ENCODE measurements at regions not wholly inside any gene's neighbourhood (a gene's known extent, or its start where the extent isn't known, plus 50 kb on each side); places are given as distances from the start of the nearest gene placed in this dataset.

DNA sequence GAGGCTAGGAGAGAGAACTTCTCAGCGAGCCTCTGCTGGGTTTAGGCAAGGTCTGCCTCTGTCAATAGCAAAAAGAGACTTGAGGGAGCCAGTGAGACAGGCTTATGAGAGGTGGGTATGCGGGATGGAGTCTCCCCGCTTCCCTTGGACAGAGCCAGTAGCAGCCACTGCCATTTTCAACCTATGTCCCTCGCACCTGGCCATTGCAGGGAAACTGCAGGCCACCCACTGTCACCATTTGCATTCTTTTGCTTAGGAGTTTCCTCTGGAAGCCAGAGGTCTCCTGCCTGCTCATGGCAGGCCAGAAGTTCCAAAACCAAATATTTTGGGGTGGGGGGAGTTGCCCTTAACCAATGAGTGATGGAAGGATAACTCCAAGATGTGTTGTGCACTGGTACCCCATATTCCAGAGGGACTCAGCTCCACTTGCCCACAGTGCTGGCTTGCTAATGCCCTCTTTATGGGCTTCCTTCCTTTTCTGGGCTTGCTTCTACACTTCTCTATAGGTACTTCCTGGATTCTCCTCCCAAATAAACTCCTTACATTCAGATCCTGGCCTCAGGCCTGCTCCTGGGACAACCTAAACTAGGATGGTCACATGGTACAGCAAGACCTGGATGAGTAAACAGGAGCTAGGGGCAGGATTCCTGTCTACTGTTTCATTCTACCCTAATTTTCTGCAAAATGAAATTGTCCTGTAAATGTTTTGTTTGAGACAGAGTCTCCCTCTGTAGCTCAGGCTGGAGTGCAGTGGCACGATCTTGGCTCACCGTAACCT is 108.9 kb upstream of the PROK2 start:
- in situ Hi-C loops (cut with MboI; ENCODE audit: low sequenced_read_pairs) = no loop called here

DNA sequence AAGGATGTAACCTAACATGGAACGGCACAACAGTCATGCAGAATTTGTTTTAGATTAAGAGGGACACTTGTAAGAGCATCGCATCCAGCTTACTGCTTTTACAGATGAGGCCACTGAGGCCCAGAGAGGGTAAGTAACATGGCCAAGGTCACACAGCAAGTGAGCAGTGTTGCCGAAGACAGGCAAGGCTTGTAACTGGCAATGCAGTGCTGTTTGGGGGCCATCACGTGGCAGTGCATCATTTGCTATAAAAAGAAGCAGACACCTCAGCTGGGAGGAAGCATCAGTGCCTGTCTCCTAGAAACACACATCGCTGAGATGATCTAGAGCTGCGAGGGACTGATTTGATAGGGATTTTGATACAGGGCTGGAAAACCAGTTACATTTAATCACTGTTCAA is 108.2 kb upstream of the PROK2 start:
- in situ Hi-C loops (cut with MboI; ENCODE audit: low sequenced_read_pairs) = no loop called here

DNA sequence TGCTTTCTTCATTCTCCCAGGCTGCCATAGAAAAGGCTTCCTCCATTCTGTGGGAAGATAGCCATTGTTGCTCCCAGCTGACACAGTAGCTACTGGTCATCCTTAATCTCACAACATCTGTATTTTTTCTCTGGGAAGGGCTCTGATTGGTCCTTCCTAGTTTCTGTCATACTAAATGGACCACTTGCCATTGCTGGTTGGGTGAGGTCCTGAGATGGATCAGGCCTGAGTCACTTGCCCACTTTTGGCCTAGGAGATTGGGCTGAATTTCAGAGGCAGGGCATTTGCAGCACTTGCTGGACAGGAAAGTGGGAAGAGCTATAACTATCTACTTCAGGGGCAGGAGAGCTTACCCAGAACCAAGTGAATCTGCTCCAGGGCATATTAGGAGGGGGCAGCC is 106.5 kb upstream of the PROK2 start:
- in situ Hi-C loops (cut with MboI; ENCODE audit: low sequenced_read_pairs) = no loop called here

GRCh38 chr3:71890356-71890931 is 105.5 kb upstream of the PROK2 start:
- in situ Hi-C loops (cut with MboI; ENCODE audit: low sequenced_read_pairs) = no loop called here

DNA sequence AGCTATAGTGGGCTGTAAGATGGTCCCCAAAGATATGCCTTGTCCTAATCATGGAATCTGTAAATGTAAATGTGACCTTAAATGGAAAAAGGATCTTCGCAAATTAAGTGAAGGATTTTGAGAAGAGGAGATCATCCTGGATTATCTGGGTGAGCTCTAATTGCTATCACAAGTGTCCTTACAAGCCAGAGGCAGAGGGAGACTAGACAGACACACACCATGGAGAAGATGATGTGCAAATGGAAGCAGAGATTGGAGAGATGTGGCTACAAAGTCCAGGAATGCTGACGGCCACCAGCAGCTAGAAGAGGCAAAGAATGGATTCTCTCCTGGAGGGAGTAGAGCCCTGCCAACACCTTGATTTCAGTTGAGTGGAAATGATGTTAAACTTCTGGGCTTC is 102.3 kb upstream of the PROK2 start:
- in situ Hi-C loops (cut with MboI; ENCODE audit: low sequenced_read_pairs) = no loop called here

DNA sequence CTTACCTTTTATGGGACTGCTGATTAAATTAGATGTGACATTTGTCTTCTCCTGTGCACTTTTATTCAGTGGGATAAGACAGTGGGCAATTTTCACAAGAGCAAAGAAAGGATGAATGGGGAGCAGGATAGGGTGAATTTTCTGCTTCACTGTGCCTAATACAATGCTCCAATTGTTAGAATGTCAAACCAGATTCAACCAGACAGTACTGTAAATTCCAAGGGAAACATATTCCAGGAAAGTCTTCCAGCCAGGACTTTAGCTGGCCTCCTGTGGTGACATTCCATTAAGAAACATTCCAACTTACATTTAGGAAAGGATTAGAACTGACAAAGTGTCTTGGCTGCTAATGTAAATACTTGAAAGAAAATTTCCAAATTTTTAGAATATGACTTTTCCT is 100.1 kb upstream of the PROK2 start:
- in situ Hi-C loops (cut with MboI; ENCODE audit: low sequenced_read_pairs) = no loop called here

GRCh38 chr3:71881732-71882131 is 96.8 kb upstream of the PROK2 start:
- in situ Hi-C loops (cut with MboI; ENCODE audit: low sequenced_read_pairs) = no loop called here

GRCh38 chr3:71881041-71881440 is 96.1 kb upstream of the PROK2 start:
- in situ Hi-C loops (cut with MboI; ENCODE audit: low sequenced_read_pairs) = no loop called here

GRCh38 chr3:71879089-71879488 is 94.1 kb upstream of the PROK2 start:
- in situ Hi-C loops (cut with MboI; ENCODE audit: low sequenced_read_pairs) = no loop called here

- in situ Hi-C loops (cut with MboI; ENCODE audit: low sequenced_read_pairs) = no loop called here
These were observed 91.5 kb upstream of the PROK2 start for GRCh38 chr3:71876135-71877105.

DNA sequence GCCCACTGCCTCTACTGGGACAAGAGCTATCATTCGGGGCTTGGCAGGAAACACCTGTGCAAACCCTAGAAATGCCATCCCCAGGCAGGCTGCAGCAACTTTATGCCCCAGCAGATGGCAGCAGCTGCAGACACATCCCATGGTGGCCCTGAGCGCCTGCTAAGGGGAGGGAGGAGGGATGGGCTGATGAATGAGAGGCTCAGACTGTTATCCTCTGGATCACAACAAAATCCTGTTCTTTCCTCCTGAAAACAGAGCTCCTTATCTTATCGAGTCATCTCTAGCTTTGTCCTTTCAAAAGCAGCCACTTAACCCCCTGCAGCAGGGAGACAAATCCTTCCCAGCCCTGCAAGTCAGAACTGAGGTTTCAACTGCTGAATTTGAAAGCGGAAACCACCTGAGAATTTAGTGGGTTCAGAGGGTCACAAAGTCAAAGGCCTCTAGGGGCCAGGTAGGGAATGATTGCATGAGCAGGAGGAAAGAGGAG is 90.6 kb upstream of the PROK2 start:
- in situ Hi-C loops (cut with MboI; ENCODE audit: low sequenced_read_pairs) = no loop called here

DNA sequence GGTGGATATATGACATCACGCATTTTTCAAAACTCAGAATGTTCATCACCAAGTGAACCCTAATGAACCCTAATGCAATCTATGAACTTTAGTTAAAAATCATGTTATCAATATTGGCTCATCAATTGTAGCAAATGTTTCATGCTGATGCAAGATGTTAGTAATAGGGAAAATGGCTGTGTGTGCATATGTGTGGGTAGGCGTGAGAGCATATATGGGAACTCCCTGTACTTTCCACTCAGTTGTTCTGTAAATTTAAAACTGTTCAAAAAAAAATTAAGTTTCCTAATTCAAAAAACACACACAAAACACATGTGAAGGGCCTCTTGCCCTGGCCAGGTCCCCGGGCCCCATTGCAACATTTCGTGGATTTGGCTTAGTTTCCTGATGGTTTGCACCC is 89.7 kb upstream of the PROK2 start:
- in situ Hi-C loops (cut with MboI; ENCODE audit: low sequenced_read_pairs) = loop anchor here (25.0 kb wide), 1 partner anchor 137 kb away; the partner anchor contains the start of gene EIF4E3

GRCh38 chr3:71873093-71873611 is 88.2 kb upstream of the PROK2 start:
- in situ Hi-C loops (cut with MboI; ENCODE audit: low sequenced_read_pairs) = loop anchor here (25.0 kb wide), 1 partner anchor 136 kb away; the partner anchor contains the start of gene EIF4E3

- in situ Hi-C loops (cut with MboI; ENCODE audit: low sequenced_read_pairs) = loop anchor here (25.0 kb wide), 1 partner anchor 135 kb away; the partner anchor contains the start of gene EIF4E3
These were observed 87.3 kb upstream of the PROK2 start for GRCh38 chr3:71872256-71872655.

DNA sequence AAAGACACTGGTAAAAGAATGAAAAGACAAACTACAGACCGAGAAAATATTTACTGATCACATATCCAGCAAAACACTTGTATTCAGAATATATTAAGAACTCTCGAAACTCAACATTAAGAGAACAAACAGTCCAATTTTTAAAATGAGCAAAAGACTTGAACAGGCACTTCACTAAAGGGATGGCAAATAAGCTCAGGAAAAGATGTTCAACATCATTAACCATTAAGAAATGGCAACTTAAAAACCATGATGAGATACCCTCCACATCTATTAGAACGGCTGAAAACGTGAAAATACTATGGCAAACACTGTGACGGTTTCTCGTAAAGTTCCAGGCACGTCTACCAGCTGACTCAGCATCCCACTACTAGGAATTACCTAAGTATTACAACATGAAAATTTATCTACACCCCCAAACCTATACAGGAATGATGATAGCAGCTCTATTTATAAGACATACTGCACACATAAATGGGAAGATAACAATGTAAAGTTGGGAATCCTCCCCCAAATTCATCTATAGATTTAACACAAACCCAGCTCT is 86.1 kb upstream of the PROK2 start:
- in situ Hi-C loops (cut with MboI; ENCODE audit: low sequenced_read_pairs) = loop anchor here (25.0 kb wide), 1 partner anchor 134 kb away; the partner anchor contains the start of gene EIF4E3

- in situ Hi-C loops (cut with MboI; ENCODE audit: low sequenced_read_pairs) = loop anchor here (25.0 kb wide), 1 partner anchor 132 kb away; the partner anchor contains the start of gene EIF4E3
These were observed 83.9 kb upstream of the PROK2 start for GRCh38 chr3:71868876-71869275.

- in situ Hi-C loops (cut with MboI; ENCODE audit: low sequenced_read_pairs) = loop anchor here (25.0 kb wide), 1 partner anchor 128 kb away; the partner anchor contains the start of gene EIF4E3
These were observed 80.8 kb upstream of the PROK2 start for GRCh38 chr3:71865727-71866126.

- in situ Hi-C loops (cut with MboI; ENCODE audit: low sequenced_read_pairs) = loop anchor here (25.0 kb wide), 1 partner anchor 126 kb away; the partner anchor contains the start of gene EIF4E3
These were observed 78.7 kb upstream of the PROK2 start for GRCh38 chr3:71863563-71864190.

GRCh38 chr3:71862371-71863140 is 77.6 kb upstream of the PROK2 start:
- in situ Hi-C loops (cut with MboI; ENCODE audit: low sequenced_read_pairs) = loop anchor here (25.0 kb wide), 1 partner anchor 125 kb away; the partner anchor contains the start of gene EIF4E3

All from HL-60/S4 treated with phorbol 12-myristate 13-acetate at 8.2 ng/mL for 4 days and 3 days (cell line).